GM19328 (cell line): ENCODE measurements at regions not wholly inside any gene's neighbourhood (a gene's known extent, or its start where the extent isn't known, plus 50 kb on each side); places are given as distances from the start of the nearest gene placed in this dataset.
"Not testable (repeated sequence)": the region's sequence is repeated elsewhere in the genome, so short reads cannot be mapped to it uniquely, and the experiment has no call there.

ENCODE experiments used
- ATAC-seq: cut with Tn5 transposase; IDR thresholded peaks from one replicate; pipeline ENCODE4 v1.9.1; 2021; ENCODE audit warnings: mild to moderate bottlenecking, moderate library complexity; ENCODE audit not compliant: unreplicated experiment

DNA sequence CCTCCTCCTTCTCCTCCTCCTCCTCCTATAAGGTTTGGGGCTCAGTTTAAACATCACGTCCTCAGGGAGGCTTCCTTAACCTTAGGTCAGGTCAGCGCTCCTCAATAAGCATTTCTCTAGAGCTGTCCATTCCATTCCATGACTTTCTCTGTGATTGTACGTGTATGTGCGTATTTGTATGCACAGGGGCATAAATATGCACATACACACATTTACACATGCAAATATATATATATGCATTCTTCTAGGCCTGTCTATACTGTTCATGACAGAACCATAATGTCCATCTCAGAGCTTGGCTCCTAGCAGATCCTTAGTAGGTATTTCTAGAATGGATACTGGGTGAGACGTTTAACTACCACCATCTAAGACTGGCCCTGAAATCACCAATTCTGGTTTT, 258.6 kb downstream of the STIM2 start:
- no peak for ATAC-seq

DNA sequence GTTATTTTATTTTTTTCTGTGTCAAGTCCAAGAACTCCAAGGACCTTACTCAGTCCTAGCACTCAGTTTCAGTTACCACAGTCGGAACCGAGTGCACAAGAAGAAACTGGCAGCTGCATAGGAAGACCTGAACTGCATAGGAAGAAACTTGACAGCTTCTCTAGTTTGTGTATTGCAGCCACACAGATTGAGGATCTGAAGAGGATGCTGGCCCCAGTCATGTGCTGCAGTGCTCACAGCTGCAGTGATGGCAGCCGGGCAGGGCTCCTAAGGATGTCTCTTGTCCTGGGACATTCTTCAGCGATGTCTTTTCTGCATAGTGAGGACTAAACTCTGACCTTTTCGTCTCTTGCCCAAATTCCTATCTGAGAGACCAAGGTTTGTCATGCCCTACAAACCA, 261.2 kb downstream of the STIM2 start:
- ATAC-seq, result no peak

DNA sequence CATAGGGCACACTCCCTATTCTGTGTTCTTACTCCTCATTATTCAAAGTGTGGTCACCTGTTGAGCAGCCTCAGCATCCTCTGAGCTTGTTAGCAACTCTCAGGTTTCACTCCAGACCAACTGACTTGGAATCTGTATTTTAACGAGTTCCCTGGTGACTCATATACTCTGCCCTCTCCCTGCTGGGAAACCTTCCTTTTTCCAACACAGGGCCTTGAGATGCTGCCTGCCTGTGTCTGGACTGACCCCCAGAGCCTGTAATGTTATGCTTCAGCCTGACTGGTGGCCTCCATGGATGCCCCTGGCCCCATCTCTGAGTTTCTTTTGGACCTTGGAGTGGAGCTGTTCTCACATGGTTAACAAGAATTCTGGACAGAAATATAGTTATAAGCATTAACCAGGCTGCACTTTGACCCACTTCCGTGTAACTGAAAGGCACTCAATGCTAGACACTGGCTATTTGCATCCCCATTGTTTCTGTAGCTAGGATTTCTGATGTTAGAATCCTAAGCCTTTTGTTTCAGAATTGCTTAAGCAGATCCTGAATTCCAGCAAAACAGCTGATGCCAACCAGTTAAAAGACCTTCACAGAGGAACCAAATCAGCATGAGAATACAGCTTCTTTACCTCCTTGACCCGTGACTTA, 262.6 kb downstream of the STIM2 start:
- ATAC-seq, result no peak

DNA sequence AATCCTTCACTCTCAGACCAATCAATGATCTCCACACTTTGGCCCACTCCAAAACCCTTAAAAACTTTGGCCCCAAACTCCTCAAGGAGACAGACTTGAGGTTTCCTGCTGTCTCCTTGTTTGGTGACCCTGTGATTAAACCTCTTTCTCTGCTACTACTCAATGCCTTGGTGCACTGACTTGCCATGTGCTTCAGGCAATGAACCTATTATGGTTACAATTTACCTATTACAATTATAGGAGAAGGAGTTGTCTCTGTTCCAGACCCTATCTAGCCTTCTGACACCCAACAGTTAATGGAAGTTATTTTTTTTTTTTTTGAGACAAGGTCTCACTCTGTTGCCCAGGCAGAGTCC, 263.1 kb downstream of the STIM2 start:
- no peak for ATAC-seq

DNA sequence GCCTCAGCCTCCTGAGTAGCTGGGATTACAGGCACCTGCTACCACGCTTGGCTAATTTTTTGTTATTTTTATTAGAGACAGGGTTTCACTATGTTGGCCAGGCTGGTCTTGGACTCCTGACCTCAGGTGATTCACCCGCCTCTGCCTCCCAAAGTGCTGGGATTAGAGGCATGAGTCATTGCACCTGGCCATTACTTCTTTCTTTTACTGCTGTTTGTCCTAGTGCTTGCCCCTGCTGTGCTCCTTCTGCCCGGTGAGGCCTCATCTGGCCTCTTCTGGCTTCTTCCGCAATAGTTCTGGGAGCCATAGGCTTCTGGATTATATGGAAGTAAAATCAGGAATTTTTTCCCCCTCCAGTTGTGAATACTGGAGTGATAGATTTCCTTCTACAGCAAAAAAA, 266.3 kb downstream of the STIM2 start:
- ATAC-seq, result not testable (repeated sequence)

DNA sequence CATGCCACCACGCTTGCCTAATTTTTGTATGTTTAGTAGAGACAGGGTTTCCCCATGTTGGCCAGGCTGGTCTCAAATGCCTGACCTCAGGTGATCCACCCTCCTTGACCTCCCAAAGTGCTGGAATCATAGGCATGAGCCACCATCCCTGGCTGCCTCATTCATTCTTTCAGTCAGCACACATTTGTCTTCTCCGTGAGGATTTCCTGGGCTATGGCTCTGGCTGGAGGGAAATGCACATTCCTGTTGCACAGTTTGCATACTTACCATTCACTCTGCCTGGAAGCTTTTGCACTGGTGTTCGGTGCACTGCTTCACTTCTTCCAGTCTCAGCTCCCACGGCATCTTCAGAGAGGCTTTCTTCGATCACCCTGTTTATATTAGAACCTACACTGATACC, 267.8 kb downstream of the STIM2 start:
- no peak for ATAC-seq

DNA sequence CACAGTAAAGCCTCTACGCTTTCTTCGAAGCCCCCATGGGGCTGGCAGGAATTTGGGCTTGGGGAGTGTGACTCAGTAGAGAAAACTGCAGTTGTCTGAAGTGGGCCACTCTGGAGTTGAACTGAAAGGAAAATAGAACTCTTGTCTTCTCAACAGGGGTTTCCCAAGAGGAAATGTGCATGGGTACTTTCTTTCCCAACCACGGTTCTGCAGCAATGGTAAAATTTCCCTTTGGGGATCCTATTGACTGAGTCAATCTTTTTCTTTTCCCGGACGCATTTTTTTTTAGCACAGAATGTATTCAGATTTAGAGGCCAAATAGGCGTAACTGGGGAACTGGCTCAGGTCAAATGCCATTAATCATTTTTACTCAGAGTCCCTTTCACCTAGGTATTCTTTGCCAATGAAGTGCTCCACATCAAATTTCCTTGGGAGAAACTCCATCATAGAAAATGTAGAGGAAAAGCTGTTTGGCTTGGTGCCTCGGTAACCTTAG, 269.3 kb downstream of the STIM2 start:
- no peak for ATAC-seq

DNA sequence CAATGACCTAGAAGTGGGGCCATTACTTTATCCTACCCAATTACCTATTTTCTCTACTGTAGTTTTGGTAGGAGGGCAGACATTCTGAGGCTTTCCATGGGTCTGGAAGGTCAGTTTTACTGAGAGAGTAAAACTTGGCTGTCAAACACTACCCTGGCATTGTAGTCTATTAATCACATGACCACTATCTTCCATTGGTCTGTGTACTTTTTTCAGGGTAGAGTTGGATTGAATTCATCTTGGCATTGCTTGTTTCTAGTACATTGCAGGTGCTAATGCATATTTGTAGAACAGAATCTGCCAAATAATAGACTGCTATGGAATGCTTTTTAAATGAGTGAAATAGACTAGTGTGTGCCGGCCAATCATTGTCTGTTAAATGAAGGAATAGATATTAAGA, 271.9 kb downstream of the STIM2 start:
- ATAC-seq, result no peak

DNA sequence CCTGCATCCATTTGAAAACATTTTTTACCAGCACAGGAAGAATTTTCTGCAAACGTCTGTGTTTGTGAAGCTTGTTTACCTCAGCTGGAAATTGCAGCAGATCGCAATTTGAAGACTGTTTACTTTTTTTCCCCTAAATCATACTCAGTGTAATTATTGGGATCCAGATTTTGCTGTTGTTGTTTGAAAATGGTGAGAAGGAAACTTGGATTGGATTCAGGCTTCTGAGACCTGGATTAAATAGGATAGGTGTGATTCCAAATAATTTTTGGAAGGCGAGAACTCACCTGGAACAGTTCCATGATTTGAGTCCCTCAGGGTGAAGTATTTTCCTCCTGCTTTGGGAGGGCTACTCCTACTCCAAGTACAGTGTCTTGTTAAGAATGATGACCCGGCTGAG, 279.8 kb downstream of the STIM2 start:
- no peak for ATAC-seq

DNA sequence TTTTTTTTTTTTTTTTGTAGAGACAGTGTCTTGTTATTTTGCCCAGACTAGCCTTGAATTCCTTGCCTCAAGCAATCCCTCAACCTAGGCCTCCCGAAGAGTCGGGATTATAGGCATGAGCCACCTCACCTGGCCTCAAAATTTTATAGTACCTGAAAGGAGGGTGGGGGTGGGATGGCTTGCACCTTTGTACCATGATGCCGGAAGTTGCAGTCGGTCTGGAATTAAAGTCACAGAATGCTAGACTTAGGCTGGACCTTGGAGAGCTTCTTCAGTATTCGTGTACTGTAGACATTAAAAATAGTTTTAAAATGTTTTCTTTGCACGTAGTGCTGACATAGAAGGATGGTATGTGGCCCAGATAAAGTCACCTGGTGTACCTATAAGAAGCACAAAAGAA, 280.9 kb downstream of the STIM2 start:
- no peak for ATAC-seq

DNA sequence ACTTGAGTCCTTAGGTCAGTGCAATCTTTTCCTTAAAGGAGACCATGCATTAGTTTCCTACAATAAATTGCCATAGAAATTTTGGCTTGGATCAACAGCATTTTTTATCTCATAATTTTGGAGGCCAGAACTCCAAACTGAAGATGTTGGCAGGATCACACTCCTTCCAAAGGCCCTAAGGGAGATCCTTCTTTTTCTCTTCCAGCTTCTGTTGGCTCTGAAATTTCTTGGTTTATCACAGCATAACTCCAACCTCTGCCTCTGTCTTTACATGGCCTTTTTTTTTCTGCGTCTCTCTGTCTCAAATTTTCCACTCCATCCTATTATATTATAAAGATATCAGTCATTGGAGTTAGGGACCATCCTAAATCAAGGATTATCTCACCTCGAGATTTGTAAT, 282.2 kb downstream of the STIM2 start:
- no peak for ATAC-seq

DNA sequence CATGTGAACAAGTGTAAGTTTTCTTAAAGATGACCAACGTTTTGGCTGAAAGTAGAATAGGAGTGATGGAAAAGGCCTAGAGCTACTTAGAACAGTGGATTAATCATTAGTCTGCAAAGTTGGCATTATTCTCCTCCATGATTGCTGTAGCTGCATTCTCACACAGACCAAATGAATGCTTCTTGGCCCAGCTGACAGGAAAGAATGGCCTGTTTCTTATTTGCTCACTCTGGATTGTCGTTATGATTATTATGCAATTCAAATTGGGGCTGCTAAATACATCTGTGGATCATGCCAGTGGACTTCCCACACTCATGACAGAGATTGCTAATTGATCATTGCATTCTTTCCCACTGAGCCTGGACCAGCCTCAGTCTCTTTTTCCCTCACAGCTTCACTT, 285.0 kb downstream of the STIM2 start:
- ATAC-seq, result no peak

DNA sequence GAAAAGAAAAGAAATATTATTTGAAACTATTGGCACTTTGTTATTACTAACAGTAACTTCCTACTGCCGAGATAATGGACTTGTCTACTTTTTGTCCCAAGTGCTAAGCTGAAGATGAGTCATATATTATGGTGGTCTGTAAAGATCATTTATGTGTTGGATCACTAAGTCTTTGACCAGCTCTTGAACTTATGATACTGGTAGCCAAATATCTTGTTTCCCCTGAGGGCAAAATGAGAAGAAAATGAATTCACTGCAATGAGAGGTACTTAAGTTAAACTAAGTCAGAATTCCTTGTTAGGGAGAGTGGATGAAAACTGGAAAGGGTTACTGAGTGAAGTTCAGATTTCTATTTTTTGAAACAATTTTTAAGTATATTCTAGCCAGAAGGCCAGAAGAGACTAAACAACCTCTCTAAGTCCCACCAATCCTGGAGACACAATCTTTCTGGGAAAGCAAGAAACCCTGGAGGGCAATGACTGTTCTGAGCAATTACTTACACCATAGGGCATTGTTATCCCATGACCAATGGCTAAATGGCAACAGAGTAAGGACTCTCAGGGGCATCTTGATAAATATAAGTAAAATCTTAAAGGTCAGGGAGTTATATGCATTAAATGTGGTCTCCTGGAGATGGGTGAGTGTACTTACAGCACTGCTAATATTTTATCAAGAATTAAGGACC, 287.7 kb downstream of the STIM2 start:
- no peak for ATAC-seq

DNA sequence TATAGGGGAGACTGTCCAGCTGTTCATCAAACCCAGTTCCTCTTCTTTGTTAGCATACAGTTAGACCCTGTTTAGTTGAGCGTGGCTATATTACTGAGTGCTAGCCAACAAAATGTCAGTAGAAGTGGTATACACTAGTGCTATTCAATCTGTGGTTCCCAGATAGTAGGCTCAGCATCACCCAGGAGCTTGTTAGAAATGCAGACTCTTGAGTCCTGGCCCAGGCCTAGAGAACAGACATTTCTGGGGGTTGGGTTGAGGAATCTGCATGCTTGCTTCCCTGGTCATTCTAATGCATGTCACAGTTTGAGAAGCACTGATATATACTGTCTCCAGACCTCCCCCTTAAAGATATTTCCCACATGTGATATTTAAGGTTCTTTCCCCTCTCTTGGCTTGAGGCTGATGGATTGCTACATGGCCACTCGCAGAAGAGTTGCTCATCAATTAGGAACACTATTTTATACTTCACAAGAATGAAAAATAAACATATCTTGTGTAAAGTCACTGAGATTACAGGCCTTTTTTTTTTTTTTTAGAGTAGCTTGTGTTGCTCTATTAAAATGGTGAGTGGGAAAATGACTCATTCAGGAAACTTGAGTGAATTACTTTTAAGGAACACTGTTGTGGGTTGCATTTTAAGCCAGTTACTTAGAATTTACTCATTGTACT, 289.0 kb downstream of the STIM2 start:
- ATAC-seq, result no peak

DNA sequence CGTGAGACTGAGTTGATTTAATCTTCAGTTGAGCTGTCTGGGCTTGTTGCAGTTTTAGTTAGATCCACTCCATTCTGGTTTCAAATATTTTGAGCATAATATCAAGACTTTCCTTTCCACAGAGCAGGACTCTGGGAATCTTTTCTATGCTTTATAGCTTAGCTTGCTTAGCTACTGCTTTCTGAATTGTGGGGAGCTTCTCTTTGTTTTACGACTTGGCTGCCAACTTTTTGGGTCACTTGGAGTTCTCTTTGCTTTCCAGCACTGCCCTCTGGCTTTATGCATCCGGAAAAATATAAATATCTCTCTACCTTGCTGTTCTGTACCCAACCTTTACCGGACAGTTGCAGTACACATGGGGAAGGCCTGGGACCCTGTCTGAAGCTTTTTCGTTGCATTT, 292.1 kb downstream of the STIM2 start:
- ATAC-seq, result no peak

DNA sequence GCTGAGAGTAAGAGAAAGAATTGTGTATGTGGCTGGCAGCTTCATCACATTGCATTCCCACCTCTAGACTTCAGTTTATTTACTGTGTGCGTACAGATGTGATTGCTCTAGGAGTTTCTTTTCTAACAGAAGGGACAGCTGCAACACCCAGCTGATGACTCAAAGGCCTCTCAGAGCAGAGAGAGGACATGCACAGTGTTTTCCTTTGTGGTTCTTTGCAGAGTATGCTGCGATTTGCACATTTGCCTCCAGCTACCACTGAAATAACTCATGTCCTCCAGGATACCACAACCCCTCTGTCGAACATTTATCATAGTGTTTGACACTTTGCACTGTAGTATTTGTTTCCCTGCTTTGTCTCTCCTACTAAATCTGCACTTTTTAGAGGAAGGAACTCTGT, 294.1 kb downstream of the STIM2 start:
- no peak for ATAC-seq

DNA sequence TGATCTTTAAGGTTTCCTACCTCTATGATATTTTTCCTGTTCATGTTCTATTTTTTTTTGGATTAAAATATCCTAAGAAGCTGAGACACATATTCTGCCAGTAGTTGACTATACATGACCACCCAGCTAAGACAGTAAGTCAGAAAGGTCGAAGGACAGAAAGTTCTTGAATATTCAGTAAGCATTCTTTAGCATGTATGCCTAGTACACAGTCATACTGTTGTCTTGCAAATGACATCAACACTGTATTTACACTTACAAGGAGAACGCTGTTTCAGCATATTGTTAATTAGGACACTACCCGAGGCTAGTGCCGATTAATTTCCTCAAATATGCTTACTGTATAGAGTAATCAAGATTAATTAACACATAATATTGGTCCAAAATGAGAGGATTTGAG, 300.6 kb downstream of the STIM2 start:
- ATAC-seq, result no peak

DNA sequence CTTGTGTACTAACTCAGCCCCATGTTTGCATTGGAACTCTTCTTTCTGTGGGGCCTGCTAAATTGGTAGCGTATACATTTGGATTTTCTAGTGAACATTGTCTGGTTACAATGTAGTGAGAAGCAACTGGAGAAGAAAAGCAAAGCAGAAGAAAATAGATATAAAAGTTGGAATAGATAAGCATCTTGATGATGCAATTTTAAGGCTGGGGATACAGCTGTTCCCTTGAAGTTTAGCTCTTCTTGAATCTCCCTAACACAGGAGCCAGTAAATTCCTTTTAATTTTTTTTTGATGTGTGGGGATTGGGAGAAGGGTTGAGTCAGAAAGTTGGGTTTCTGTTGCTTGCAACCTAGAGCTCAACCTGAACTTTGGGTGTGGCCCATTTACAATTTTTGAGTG, 308.1 kb downstream of the STIM2 start:
- ATAC-seq, result no peak

DNA sequence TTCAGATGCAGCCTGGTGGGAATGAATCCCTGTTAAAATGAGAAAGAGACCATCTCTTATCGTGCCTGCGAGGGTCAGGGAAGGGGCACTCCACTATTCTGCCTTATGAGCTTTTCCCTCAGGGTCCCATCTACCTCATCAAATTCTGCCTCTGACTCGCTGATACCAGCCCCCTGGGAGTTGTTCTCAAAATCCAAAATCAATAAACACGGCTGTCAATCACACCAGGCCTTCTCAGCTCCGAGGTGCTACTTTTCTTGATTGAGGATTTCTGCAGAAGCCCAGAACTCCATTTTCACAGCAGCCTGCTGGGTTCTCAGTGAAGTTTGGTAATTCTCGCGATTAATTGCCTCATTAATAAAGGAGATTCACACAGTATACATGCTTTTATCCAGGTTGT, 312.6 kb downstream of the STIM2 start:
- ATAC-seq, result no peak

DNA sequence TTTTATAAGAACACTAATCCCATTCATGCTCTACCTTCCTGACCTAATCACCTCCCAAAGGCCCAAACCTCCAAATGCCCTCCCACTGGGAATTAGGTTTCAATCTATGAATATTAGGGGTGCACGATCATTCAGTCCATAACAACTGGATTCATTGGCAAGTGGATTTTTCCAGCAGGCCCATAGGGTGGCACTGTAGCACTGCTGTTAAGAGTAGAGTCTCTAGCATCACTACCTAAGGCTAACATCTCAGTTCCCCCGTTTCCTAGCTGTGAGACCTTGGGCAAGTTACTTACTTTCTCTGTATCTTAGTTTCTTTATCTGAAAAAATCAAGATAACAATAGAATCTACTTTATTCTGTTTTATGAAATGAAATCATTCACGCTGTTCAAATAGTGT, 315.8 kb downstream of the STIM2 start:
- no peak for ATAC-seq

DNA sequence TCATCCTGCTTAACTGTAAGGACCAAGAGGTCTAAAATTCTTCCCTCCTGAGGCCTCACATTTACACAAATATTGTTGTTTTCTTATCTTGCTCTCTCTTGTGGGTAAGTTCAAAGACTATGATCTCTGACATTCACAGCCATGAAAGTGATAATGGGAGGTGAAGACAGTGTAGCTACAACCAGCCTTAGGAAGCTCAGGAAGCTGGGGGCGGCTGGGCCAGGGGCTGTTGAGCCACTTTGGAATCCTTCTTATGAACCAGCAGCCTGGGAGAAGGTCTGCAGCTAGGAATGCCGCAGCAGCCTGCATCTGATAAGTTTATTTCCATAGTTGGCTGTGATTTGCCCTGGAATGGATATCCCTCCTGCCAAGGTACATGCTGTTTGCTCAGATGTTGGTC, 316.2 kb downstream of the STIM2 start:
- ATAC-seq, result no peak

DNA sequence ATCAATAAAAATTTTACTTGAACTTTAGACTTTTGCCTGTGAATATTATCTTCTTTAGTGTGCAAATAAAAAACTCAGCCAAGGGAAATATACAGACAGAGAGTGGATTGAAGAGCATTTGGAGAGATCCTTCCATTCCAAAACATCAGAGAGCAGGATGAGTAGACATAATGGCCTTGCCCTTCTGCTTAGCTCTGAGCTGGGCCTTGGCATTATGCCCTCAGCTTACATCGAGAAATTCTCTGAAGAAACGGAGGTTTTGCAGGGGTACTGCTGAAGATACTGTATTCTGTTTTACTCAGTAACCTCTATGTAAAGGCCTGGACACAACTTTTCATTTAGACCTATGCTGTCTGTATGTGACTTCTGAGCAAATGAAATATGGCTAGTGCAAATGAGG, 317.4 kb downstream of the STIM2 start:
- no peak for ATAC-seq
